HepG2 (cell line): ENCODE measurements at regions not wholly inside any gene's neighbourhood (a gene's known extent, or its start where the extent isn't known, plus 50 kb on each side); places are given as distances from the start of the nearest gene placed in this dataset.

Experiments used
- ATAC-seq: fragments of 200-7000 bp; cut with Tn5 transposase; 3 replicates; pipeline ENCODE4 v1.9.1; 2020; ENCODE audit warnings: mild to moderate bottlenecking, moderate library complexity
- BruUV-seq: library from RNA; stranded (reverse); fragments of 400-500 nt; replicated peaks from 2 replicates; lab custom pipeline; 2021; lab: Mats Ljungman, UMichigan
- CTCF ChIA-PET: fragments of 300-600 bp; formaldehyde crosslinking; extraction: SDS; loops from one replicate; lab custom pipeline; 2021; ENCODE audit warnings: low total read pairs, inconsistent platforms, low intra/inter-chr PET ratio; lab: Yijun Ruan, JAX
- POLR2A ChIA-PET: fragments of 350-600 bp; sonication (Branson Sonifier 250); formaldehyde crosslinking; loops from one replicate; lab custom pipeline; 2020; ENCODE audit warnings: antibody characterized with exemption, inconsistent platforms; lab: Yijun Ruan, JAX
- DNase-seq: peaks from one replicate; pipeline ENCODE4 v3.0.0-alpha.2; 2015; ENCODE audit warnings: low spot score
- FAIRE-seq: peaks from 3 replicates; lab custom pipeline; 2011; peaks lifted over from hg19 to GRCh38; lab: Jason Lieb, UNC
- H2AFZ ChIP-seq: one replicate; pipeline ENCODE4 v1.6.1; 2011; ENCODE audit warnings: low read length, inconsistent platforms
- H3K27ac ChIP-seq: fragments of 300-600 bp; 3 replicates; pipeline ENCODE4 v1.8.0; 2011; ENCODE audit warnings: mixed run types, mild to moderate bottlenecking, mixed read lengths, low read length, inconsistent platforms; ENCODE audit not compliant: insufficient read depth; ENCODE audit errors: extremely low read length
- H3K27me3 ChIP-seq, 2 experiments: fragments of 200-600 bp in 1 of 2; 2 replicates in 1 of 2; 3 replicates in 1 of 2; pipeline versions ENCODE4 v1.6.0 to v1.8.0; 2011; ENCODE audit warnings: low read length in 2 of 2, mild to moderate bottlenecking in 2 of 2, moderate library complexity in 2 of 2, inconsistent platforms in 1 of 2; ENCODE audit not compliant: insufficient read depth in 2 of 2, control insufficient read depth in 1 of 2
- H3K36me3 ChIP-seq, 2 experiments: fragments of 200-600 bp in 1 of 2; replicated peaks in 1 of 2; 2 replicates in 1 of 2; 3 replicates in 1 of 2; pipeline versions ENCODE4 v1.5.1 to v1.8.0; 2011; ENCODE audit warnings: low read length in 2 of 2, inconsistent platforms in 1 of 2; ENCODE audit not compliant: insufficient read depth in 2 of 2, control insufficient read depth in 1 of 2
- H3K4me1 ChIP-seq: 2 replicates; pipeline ENCODE4 v1.5.1; 2012; ENCODE audit warnings: low read length, inconsistent platforms; ENCODE audit not compliant: insufficient read depth
- H3K4me2 ChIP-seq: 2 replicates; pipeline ENCODE4 v1.6.0; 2011; ENCODE audit warnings: low read depth, low read length, inconsistent platforms
- H3K4me3 ChIP-seq, 3 experiments: fragments of 200-600 bp in 1 of 3; sonication (generic), shearing (Covaris generic) in 1 of 3; replicated peaks in 1 of 3; 2 replicates each; pipeline ENCODE4 v1.5.1; 2011 to 2016; ENCODE audit warnings: low read length in 3 of 3, inconsistent platforms in 2 of 3, low read depth in 2 of 3, mild to moderate bottlenecking in 2 of 3, control low read depth in 1 of 3, mixed read lengths in 1 of 3; ENCODE audit not compliant: insufficient read depth in 1 of 3
- H3K79me2 ChIP-seq: one replicate; pipeline ENCODE4 v1.6.1; 2011; ENCODE audit warnings: low read length, inconsistent platforms; ENCODE audit not compliant: insufficient read depth
- H3K9ac ChIP-seq: 2 replicates; pipeline ENCODE4 v1.6.0; 2011; ENCODE audit warnings: mild to moderate bottlenecking, low read depth, low read length, inconsistent platforms; ENCODE audit not compliant: insufficient read depth
- H3K9me3 ChIP-seq: 2 replicates; pipeline ENCODE4 v1.5.1; 2012; ENCODE audit warnings: mild to moderate bottlenecking, low read length
- H4K20me1 ChIP-seq: 2 replicates; pipeline ENCODE4 v1.6.0; 2011; ENCODE audit warnings: inconsistent platforms, mild to moderate bottlenecking, low read length, moderate library complexity; ENCODE audit not compliant: insufficient read depth
- KDM2A ChIP-seq: sonication (generic); formaldehyde crosslinking; IDR thresholded peaks from 2 replicates; pipeline ENCODE4 v1.4.0; 2020; ENCODE audit warnings: low read depth, missing genetic modification reagents, borderline replicate concordance
- PAX8 ChIP-seq: sonication (generic); formaldehyde crosslinking; IDR thresholded peaks from 2 replicates; pipeline ENCODE4 v1.8.0; 2022; ENCODE audit warnings: mild to moderate bottlenecking, missing genetic modification reagents, borderline replicate concordance
- PCBP1 ChIP-seq: fragments of 200-400 bp; formaldehyde crosslinking; IDR thresholded peaks from 2 replicates; pipeline ENCODE4 v1.6.1; 2017; ENCODE audit warnings: mild to moderate bottlenecking, low read depth, low read length, borderline replicate concordance
- TBX3 ChIP-seq: fragments of 450-650 bp; IDR thresholded peaks from 2 replicates; pipeline ENCODE4 v1.6.1; 2017; ENCODE audit warnings: antibody characterized with exemption, mild to moderate bottlenecking, inconsistent platforms, borderline replicate concordance
- ZNF337 ChIP-seq: sonication (generic); formaldehyde crosslinking; IDR thresholded peaks from 2 replicates; pipeline ENCODE4 v1.5.1; 2020; ENCODE audit warnings: missing genetic modification reagents, low read depth, mild to moderate bottlenecking, borderline replicate concordance
- ZNF441 ChIP-seq: sonication (generic); formaldehyde crosslinking; IDR thresholded peaks from 2 replicates; pipeline ENCODE4 v1.7.0; 2021; ENCODE audit warnings: missing genetic modification reagents, borderline replicate concordance
- ZNF598 ChIP-seq: sonication (generic); formaldehyde crosslinking; IDR thresholded peaks from 2 replicates; pipeline ENCODE4 v1.5.1; 2020; ENCODE audit warnings: mild to moderate bottlenecking, missing genetic modification reagents, borderline replicate concordance
- ZNF782 ChIP-seq: sonication (generic); formaldehyde crosslinking; IDR thresholded peaks from 2 replicates; pipeline ENCODE4 v1.4.0; 2020; ENCODE audit warnings: missing genetic modification reagents, mild to moderate bottlenecking, borderline replicate concordance
- WGBS: methylation state at CpG from one replicate; pipeline ENCODE4 v1.1.6; 2017; ENCODE audit warnings: low lambda C conversion rate; 5-methylcytosine and 5-hydroxymethylcytosine counted together
- in situ Hi-C: cut with HindIII; loops from 2 replicates; pipeline ENCODE4 v1.10.0; 2017; ENCODE audit warnings: low pct_unique_long_range_greater_than_20kb; ENCODE audit not compliant: extremely low pct_ligation_motif_present
- intact Hi-C: fragments of 100-400 bp; cut with micrococcal nuclease; formaldehyde crosslinking; loops from one replicate; pipeline ENCODE4 v1.10.0; 2022; ENCODE audit not compliant: unreplicated experiment
- TF ChIP-seq, protein P1 (sequence below): sonication (generic); formaldehyde crosslinking; IDR thresholded peaks from 2 replicates; pipeline ENCODE4 v1.5.0; 2020; ENCODE audit warnings: mild to moderate bottlenecking, missing genetic modification reagents, borderline replicate concordance
- TF ChIP-seq, protein P2 (sequence below): sonication (generic); formaldehyde crosslinking; IDR thresholded peaks from 2 replicates; pipeline ENCODE4 v1.5.1; 2020; ENCODE audit warnings: missing genetic modification reagents, mild to moderate bottlenecking, borderline replicate concordance
- TF ChIP-seq, protein P3 (sequence below): sonication (generic); formaldehyde crosslinking; conservative IDR thresholded peaks from 2 replicates; pipeline ENCODE4 v1.8.1; 2023; ENCODE audit warnings: missing genetic modification reagents

DNA sequence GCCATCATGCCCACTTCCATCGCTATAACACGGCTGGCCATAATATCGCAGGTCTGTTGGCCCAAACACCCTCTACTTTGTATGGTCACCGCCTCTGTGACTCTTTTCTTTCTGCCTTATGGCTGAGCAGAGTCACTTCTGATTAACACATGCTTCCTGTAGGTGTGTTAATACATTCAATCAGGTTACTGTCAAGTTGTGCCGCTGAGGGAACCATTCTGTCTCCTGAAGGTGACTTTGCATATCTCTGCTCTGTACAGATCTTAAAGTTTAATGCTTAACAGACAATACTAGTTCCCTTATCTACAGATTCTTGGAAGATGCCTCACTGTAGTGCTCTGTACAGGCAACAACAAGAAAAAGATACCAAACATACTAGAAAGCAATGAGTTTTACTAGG, 393.1 kb downstream of the CADM1 start (continued):
- TF ChIP-seq, protein P1, sequence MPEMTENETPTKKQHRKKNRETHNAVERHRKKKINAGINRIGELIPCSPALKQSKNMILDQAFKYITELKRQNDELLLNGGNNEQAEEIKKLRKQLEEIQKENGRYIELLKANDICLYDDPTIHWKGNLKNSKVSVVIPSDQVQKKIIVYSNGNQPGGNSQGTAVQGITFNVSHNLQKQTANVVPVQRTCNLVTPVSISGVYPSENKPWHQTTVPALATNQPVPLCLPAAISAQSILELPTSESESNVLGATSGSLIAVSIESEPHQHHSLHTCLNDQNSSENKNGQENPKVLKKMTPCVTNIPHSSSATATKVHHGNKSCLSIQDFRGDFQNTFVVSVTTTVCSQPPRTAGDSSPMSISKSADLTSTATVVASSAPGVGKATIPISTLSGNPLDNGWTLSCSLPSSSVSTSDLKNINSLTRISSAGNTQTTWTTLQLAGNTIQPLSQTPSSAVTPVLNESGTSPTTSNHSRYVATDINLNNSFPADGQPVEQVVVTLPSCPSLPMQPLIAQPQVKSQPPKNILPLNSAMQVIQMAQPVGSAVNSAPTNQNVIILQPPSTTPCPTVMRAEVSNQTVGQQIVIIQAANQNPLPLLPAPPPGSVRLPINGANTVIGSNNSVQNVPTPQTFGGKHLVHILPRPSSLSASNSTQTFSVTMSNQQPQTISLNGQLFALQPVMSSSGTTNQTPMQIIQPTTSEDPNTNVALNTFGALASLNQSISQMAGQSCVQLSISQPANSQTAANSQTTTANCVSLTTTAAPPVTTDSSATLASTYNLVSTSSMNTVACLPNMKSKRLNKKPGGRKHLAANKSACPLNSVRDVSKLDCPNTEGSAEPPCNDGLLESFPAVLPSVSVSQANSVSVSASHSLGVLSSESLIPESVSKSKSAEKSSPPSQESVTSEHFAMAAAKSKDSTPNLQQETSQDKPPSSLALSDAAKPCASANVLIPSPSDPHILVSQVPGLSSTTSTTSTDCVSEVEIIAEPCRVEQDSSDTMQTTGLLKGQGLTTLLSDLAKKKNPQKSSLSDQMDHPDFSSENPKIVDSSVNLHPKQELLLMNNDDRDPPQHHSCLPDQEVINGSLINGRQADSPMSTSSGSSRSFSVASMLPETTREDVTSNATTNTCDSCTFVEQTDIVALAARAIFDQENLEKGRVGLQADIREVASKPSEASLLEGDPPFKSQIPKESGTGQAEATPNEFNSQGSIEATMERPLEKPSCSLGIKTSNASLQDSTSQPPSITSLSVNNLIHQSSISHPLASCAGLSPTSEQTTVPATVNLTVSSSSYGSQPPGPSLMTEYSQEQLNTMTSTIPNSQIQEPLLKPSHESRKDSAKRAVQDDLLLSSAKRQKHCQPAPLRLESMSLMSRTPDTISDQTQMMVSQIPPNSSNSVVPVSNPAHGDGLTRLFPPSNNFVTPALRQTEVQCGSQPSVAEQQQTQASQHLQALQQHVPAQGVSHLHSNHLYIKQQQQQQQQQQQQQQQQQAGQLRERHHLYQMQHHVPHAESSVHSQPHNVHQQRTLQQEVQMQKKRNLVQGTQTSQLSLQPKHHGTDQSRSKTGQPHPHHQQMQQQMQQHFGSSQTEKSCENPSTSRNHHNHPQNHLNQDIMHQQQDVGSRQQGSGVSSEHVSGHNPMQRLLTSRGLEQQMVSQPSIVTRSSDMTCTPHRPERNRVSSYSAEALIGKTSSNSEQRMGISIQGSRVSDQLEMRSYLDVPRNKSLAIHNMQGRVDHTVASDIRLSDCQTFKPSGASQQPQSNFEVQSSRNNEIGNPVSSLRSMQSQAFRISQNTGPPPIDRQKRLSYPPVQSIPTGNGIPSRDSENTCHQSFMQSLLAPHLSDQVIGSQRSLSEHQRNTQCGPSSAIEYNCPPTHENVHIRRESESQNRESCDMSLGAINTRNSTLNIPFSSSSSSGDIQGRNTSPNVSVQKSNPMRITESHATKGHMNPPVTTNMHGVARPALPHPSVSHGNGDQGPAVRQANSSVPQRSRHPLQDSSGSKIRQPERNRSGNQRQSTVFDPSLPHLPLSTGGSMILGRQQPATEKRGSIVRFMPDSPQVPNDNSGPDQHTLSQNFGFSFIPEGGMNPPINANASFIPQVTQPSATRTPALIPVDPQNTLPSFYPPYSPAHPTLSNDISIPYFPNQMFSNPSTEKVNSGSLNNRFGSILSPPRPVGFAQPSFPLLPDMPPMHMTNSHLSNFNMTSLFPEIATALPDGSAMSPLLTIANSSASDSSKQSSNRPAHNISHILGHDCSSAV (CRISPR knock-in tag) = no peak
- no peak for TF ChIP-seq ZNF598

DNA sequence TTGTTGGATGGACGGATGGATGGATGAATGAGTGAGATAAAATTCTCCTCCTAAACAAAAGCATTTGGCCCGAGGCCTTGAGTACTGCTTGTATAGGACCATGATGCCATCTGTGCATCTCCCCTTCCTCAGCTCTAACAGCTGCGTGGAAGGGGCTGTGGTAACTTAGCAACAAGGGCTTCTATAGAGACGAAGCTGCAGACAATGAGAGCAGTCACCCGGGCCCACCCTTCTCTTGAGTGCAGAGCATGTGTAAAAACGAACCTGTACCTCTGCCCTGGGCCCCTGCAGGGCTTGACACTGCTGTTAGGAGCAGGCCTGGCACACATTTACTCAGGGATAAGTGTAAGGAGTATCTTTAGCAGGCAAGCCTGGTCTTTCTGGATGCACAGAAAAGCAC, 391.5 kb downstream of the CADM1 start:
- H3K27ac ChIP-seq = no peak overlapping the region
- H3K27me3 ChIP-seq = peaks cover 2 to 7% of the 10 kb centered on the region in 2 experiments; a peak in 2 of 5 replicates
- no peak overlapping the region for H3K9ac ChIP-seq
- no peak for ATAC-seq
- no TSS peak for BruUV-seq
- H3K4me2 ChIP-seq = no peak overlapping the region
- no peak for FAIRE-seq
- no peak overlapping the region for H3K4me3 ChIP-seq
- H2AFZ ChIP-seq = no peak overlapping the region
- DNase-seq = no peak
- H3K36me3 ChIP-seq = no peaks in the 10 kb centered on the region
- CTCF ChIA-PET = no interaction called here
- WGBS = 9% methylated on average over 6 of the region's 6 CpGs
- intact Hi-C loops = no loop called here
- H3K79me2 ChIP-seq = no peaks in the 10 kb centered on the region
- H3K4me1 ChIP-seq = no peaks in the 10 kb centered on the region
- H4K20me1 ChIP-seq = no peaks in the 10 kb centered on the region
- H3K9me3 ChIP-seq = no peaks in the 10 kb centered on the region
- in situ Hi-C loops = loop anchor here (25.0 kb wide), 1 partner anchor 325 kb away; no protein-coding TSS in a partner anchor
- POLR2A ChIA-PET = no interaction called here
- TF ChIP-seq, protein P2, sequence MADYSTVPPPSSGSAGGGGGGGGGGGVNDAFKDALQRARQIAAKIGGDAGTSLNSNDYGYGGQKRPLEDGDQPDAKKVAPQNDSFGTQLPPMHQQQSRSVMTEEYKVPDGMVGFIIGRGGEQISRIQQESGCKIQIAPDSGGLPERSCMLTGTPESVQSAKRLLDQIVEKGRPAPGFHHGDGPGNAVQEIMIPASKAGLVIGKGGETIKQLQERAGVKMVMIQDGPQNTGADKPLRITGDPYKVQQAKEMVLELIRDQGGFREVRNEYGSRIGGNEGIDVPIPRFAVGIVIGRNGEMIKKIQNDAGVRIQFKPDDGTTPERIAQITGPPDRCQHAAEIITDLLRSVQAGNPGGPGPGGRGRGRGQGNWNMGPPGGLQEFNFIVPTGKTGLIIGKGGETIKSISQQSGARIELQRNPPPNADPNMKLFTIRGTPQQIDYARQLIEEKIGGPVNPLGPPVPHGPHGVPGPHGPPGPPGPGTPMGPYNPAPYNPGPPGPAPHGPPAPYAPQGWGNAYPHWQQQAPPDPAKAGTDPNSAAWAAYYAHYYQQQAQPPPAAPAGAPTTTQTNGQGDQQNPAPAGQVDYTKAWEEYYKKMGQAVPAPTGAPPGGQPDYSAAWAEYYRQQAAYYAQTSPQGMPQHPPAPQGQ (CRISPR knock-in tag) = no peak
- TF ChIP-seq PCBP1 (no peak), KDM2A (CRISPR knock-in tag) (no peak), ZNF337 (CRISPR knock-in tag) (no peak), ZNF441 (CRISPR knock-in tag) (no peak), PAX8 (CRISPR knock-in tag) (no peak), ZNF782 (CRISPR knock-in tag) (no peak), TBX3 (no peak)
- TF ChIP-seq, protein P3, sequence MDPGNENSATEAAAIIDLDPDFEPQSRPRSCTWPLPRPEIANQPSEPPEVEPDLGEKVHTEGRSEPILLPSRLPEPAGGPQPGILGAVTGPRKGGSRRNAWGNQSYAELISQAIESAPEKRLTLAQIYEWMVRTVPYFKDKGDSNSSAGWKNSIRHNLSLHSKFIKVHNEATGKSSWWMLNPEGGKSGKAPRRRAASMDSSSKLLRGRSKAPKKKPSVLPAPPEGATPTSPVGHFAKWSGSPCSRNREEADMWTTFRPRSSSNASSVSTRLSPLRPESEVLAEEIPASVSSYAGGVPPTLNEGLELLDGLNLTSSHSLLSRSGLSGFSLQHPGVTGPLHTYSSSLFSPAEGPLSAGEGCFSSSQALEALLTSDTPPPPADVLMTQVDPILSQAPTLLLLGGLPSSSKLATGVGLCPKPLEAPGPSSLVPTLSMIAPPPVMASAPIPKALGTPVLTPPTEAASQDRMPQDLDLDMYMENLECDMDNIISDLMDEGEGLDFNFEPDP (CRISPR knock-in tag) = no peak
